ENCODE measurements at regions not wholly inside any gene's neighbourhood (a gene's known extent, or its start where the extent isn't known, plus 50 kb on each side); places are given as distances from the start of the nearest gene placed in this dataset.

DNA sequence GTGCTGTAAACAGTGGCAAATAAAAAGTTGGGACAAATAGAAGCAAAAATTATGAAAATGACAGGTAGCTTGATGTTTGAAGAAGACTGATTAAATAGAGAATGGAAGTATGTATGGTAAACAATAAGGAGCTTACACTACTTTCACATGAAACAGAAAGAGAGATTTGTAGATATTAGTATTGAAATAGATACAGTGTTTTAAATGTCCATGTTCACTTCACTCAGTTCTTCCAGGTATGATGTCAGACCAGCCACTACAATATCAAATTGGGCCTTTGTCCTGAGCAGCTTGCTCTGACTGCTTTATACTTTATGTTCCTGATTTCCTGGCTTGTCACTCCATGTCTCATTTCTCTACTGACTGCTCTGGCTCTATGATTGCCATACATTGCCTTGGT, 107.5 kb downstream of the CENPW start:
- TF ChIP-seq, protein P1, sequence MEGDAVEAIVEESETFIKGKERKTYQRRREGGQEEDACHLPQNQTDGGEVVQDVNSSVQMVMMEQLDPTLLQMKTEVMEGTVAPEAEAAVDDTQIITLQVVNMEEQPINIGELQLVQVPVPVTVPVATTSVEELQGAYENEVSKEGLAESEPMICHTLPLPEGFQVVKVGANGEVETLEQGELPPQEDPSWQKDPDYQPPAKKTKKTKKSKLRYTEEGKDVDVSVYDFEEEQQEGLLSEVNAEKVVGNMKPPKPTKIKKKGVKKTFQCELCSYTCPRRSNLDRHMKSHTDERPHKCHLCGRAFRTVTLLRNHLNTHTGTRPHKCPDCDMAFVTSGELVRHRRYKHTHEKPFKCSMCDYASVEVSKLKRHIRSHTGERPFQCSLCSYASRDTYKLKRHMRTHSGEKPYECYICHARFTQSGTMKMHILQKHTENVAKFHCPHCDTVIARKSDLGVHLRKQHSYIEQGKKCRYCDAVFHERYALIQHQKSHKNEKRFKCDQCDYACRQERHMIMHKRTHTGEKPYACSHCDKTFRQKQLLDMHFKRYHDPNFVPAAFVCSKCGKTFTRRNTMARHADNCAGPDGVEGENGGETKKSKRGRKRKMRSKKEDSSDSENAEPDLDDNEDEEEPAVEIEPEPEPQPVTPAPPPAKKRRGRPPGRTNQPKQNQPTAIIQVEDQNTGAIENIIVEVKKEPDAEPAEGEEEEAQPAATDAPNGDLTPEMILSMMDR (IDR thresholded peaks at IDR 0.05; ENCODE audit: unreplicated experiment), result no peak
- Mint-ChIP-seq H3K36me3 (no peaks in the 10 kb centered on the region), H3K4me3 (no peak overlapping the region), H3K9me3 (peaks cover 13% of the 10 kb centered on the region), H3K27me3 (ENCODE audit: low read depth) (peaks cover 2% of the 10 kb centered on the region), H3K27ac (no peak overlapping the region), H3K4me1 (peaks cover 50% of the 10 kb centered on the region)
- no peak for DNase-seq (ENCODE audit: low spot score in 2 of 2, unreplicated experiment in 2 of 2)

DNA sequence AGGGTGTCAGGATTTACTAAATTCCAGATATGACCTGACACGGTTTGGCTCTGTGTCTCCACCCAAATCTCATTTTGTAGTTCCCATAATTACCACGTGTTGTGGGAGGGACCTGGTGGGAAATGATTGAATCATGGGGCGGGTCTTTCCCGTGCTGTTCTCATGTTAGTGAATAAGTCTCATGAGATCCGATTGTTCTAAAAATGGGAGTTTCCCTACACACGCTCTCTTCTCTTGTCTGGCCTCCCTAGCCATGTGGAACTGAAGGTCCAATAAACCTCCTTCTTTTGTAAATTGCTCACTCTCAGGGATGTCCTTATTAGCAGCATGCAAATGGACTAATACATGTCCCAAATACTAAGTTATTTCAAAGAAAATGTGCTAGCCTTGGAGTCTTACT, 121.1 kb downstream of the CENPW start:
- Mint-ChIP-seq H3K4me1 (peaks cover 10% of the 10 kb centered on the region), H3K27me3 (ENCODE audit: low read depth) (no peaks in the 10 kb centered on the region), H3K9me3 (peaks cover 38% of the 10 kb centered on the region), H3K36me3 (peaks cover 3% of the 10 kb centered on the region), H3K27ac (no peak overlapping the region), H3K4me3 (no peak overlapping the region)
- DNase-seq (ENCODE audit: low spot score in 2 of 2, unreplicated experiment in 2 of 2), result no peak
- TF ChIP-seq, protein P1 (IDR thresholded peaks at IDR 0.05; ENCODE audit: unreplicated experiment), result no peak

DNA sequence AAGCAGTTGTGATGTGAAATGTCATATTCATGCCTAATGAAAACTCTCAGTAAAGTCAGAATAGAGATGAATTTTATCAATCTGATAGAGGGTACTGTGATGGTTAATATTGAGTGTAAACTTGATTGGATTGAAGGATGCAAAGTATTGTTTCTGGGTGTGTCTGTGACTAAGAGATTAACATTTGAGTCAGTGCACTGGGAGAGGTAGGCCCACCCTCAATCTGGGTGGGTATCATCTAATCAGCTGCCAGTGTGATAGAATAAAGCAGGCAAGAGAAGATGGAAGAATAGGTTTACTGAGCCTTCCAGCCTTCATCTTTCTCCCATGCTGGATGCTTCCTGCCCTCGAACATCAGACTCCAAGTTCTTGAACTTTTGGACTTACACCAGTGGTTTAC, 124.3 kb downstream of the CENPW start:
- no peak for DNase-seq (ENCODE audit: low spot score in 2 of 2, unreplicated experiment in 2 of 2)
- H3K27me3 Mint-ChIP-seq (ENCODE audit: low read depth), result no peaks in the 10 kb centered on the region
- TF ChIP-seq, protein P1 (IDR thresholded peaks at IDR 0.05; ENCODE audit: unreplicated experiment), result no peak

DNA sequence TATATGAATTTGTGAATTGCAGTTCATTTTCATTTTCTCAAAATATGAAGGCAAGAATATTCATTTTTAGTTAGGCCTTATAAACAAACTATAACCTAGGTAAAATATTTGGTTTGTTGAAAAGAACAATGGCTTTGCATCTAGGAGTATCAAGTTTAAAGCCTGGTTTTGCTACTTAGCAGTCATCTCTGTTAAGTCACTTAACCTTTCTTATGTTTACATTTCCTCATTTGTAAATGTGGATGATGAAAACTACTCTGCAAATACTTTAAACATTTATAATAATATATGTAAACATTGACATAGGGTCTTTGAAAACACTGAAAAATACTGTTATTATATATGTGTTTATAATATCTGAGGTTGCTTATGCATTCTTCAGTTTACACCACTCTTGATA, 135.5 kb downstream of the CENPW start:
- TF ChIP-seq, protein P1 (IDR thresholded peaks at IDR 0.05; ENCODE audit: unreplicated experiment), result no peak
- Mint-ChIP-seq H3K36me3 (peaks cover 7% of the 10 kb centered on the region), H3K9me3 (peaks cover 14% of the 10 kb centered on the region), H3K27ac (no peak overlapping the region), H3K27me3 (ENCODE audit: low read depth) (no peaks in the 10 kb centered on the region), H3K4me1 (no peaks in the 10 kb centered on the region), H3K4me3 (no peak overlapping the region)
- no peak for DNase-seq (ENCODE audit: low spot score in 2 of 2, unreplicated experiment in 2 of 2)

More for the DNA sequence above, 124.3 kb downstream of the CENPW start:
- Mint-ChIP-seq H3K27ac (no peak overlapping the region), H3K36me3 (peaks cover under 1% of the 10 kb centered on the region), H3K4me1 (peaks cover 10% of the 10 kb centered on the region), H3K9me3 (peaks cover 31% of the 10 kb centered on the region), H3K4me3 (no peak overlapping the region)

DNA sequence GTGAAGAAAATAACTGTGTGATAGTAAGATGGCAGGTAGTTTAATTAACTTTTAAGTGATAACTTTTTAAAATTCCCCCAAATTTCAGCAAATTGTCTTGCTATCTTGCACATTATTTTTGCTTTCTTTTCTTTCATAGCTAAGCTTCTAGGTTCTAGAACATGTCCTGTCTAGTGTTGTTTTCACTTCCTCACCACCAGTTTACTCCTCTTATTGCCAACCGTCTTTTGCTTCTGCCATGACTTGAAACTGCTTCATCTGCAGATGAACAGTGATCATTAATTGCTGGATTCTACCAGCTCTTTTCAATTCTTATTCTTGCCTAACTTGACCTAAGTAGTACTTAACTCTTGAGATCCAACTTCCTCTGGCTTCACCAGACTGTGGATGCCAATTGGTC, 137.8 kb downstream of the CENPW start:
- TF ChIP-seq, protein P1 (IDR thresholded peaks at IDR 0.05; ENCODE audit: unreplicated experiment), result no peak
- H3K4me1 Mint-ChIP-seq, result peaks cover 4% of the 10 kb centered on the region
- H3K27me3 Mint-ChIP-seq (ENCODE audit: low read depth), result no peaks in the 10 kb centered on the region
- H3K9me3 Mint-ChIP-seq, result no peaks in the 10 kb centered on the region
- DNase-seq (ENCODE audit: low spot score in 2 of 2, unreplicated experiment in 2 of 2), result no peak
- no peaks in the 10 kb centered on the region for H3K36me3 Mint-ChIP-seq
- no peak overlapping the region for H3K4me3 Mint-ChIP-seq
- no peak overlapping the region for H3K27ac Mint-ChIP-seq

DNA sequence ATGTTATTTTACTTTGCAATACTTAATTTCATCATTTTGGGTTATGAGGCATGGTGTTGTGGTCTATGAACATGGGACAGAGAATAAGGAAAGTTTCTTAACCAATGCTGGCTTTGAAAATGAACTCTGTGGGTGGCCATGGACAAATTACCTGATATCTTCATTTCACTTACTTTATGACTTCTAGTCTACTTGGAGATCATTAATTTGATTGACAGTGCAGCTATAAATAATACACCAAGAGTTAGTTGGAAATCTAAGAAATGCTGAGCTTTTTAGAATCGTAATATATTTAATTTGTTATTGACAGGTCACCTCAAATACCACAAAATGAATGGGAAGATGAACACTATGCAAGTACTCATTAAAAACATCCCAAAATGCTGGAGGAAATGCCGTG, 140.4 kb downstream of the CENPW start:
- TF ChIP-seq, protein P1 (IDR thresholded peaks at IDR 0.05; ENCODE audit: unreplicated experiment), result no peak
- peaks cover 4% of the 10 kb centered on the region for H3K4me1 Mint-ChIP-seq
- no peaks in the 10 kb centered on the region for H3K27me3 Mint-ChIP-seq (ENCODE audit: low read depth)
- H3K36me3 Mint-ChIP-seq, result no peaks in the 10 kb centered on the region
- peaks cover 4% of the 10 kb centered on the region for H3K9me3 Mint-ChIP-seq
- no peak for DNase-seq (ENCODE audit: low spot score in 2 of 2, unreplicated experiment in 2 of 2)
- H3K27ac Mint-ChIP-seq, result no peak overlapping the region
- H3K4me3 Mint-ChIP-seq, result no peak overlapping the region

All from mesothelial cell of epicardium (in vitro differentiated cells).